ENCODE measurements at regions not wholly inside any gene's neighbourhood (a gene's known extent, or its start where the extent isn't known, plus 50 kb on each side); places are given as distances from the start of the nearest gene placed in this dataset.

DNA sequence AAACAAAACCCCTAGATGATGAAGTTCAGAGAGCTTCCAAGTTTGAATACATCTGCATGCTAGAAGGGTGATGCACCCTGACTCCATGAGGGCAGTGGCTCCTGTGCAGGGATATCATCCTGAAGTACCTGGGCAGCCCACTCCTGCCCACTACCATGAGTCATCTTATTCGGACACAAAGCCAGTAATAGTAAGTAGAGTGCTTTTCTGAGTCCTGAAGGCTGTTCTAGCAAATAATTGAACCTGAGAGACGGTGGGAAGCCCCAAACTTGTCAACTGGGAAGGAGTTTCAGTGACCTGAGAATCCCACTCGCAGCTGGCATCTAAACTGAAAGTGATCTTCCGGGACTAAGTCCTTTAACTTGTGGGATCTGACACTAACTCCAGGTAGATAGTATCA is 152.9 kb upstream of the COL21A1 start:
- TF ChIP-seq, protein P1, sequence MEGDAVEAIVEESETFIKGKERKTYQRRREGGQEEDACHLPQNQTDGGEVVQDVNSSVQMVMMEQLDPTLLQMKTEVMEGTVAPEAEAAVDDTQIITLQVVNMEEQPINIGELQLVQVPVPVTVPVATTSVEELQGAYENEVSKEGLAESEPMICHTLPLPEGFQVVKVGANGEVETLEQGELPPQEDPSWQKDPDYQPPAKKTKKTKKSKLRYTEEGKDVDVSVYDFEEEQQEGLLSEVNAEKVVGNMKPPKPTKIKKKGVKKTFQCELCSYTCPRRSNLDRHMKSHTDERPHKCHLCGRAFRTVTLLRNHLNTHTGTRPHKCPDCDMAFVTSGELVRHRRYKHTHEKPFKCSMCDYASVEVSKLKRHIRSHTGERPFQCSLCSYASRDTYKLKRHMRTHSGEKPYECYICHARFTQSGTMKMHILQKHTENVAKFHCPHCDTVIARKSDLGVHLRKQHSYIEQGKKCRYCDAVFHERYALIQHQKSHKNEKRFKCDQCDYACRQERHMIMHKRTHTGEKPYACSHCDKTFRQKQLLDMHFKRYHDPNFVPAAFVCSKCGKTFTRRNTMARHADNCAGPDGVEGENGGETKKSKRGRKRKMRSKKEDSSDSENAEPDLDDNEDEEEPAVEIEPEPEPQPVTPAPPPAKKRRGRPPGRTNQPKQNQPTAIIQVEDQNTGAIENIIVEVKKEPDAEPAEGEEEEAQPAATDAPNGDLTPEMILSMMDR (IDR thresholded peaks at IDR 0.05): no peak
- TF ChIP-seq POLR2A (IDR thresholded peaks at IDR 0.05): no peak

DNA sequence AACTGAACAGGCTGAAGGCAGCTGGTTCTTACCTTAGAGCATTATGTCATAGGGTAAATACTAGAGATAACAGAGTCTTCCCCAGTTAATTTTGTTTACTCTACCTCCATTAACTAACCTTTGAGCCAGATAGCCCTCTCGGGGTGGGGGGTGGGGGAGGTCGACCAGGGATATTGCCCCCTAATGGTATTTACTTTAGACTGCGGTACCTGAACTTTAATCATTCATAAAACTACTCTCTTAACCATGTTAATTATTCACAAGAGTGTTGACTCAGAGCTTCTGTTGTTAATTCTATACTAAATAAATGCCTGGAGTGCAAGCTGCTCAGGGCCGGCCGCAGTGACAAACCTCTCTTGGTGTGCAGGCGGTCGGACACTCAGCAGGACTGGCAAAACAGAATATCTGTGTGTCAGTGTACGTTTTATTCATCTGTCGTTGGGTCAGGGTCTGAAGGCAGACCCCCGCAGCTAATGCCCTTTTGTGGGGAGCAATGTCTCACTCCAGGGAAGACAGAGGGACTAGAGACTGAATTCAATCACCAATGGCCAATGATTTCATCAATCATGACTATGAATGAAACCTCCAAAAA is 152.4 kb upstream of the COL21A1 start:
- H3K9me3 ChIP-seq: no peaks in the 10 kb centered on the region
- intact Hi-C loops (cut with DNase I): no loop called here
- WGBS, 2 donors: 75 to 81% methylated on average over 7 to 10 of the region's 10 CpGs
- H3K27me3 ChIP-seq: no peaks in the 10 kb centered on the region
- H3K27ac ChIP-seq: no peak overlapping the region
- no peak for TF ChIP-seq POLR2A (IDR thresholded peaks at IDR 0.05)
- TF ChIP-seq, protein P1 (IDR thresholded peaks at IDR 0.05): no peak
- no peaks in the 10 kb centered on the region for H3K4me1 ChIP-seq
- no peak overlapping the region for H3K4me3 ChIP-seq
- no peaks in the 10 kb centered on the region for H3K36me3 ChIP-seq
- DNase-seq: no peak

More for the DNA sequence above, 152.9 kb upstream of the COL21A1 start:
- no peak overlapping the region for H3K4me3 ChIP-seq
- no peak for DNase-seq
- H3K27me3 ChIP-seq: no peaks in the 10 kb centered on the region
- no peak overlapping the region for H3K27ac ChIP-seq
- WGBS, 2 donors: 63 to 68% methylated on average over 4 of the region's 4 CpGs
- H3K9me3 ChIP-seq: no peaks in the 10 kb centered on the region
- intact Hi-C loops (cut with DNase I): no loop called here
- H3K36me3 ChIP-seq: no peaks in the 10 kb centered on the region
- H3K4me1 ChIP-seq: no peaks in the 10 kb centered on the region

DNA sequence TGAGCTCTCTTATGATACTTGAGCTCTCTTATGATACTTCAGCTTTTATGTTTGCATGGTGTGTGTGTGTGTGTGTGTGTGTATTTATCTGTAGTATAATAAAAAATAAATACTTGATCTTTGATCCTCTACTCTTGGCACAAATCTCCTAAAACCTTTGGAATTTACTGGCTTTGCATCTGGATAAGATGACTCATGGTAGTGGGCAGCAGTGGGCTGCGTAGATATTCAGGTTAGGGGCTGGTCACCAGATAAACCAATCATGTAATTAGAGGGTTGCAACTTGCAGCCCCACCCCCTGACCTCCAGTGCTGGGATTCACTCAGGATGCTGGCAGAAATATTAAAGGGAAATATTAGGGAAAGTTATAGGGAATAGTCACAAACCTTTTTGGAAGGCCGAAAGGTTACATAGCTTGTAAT is 151.9 kb upstream of the COL21A1 start:
- no peak for DNase-seq
- Histone ChIP-seq H3K4me3 (no peak overlapping the region), H3K9me3 (no peaks in the 10 kb centered on the region), H3K36me3 (no peaks in the 10 kb centered on the region), H3K4me1 (no peaks in the 10 kb centered on the region), H3K27ac (no peak overlapping the region), H3K27me3 (no peaks in the 10 kb centered on the region)
- 69 to 70% methylated on average over 2 of the region's 2 CpGs for WGBS, 2 donors
- no peak for TF ChIP-seq POLR2A (IDR thresholded peaks at IDR 0.05)
- TF ChIP-seq, protein P1 (IDR thresholded peaks at IDR 0.05): no peak
- intact Hi-C loops (cut with DNase I): no loop called here

DNA sequence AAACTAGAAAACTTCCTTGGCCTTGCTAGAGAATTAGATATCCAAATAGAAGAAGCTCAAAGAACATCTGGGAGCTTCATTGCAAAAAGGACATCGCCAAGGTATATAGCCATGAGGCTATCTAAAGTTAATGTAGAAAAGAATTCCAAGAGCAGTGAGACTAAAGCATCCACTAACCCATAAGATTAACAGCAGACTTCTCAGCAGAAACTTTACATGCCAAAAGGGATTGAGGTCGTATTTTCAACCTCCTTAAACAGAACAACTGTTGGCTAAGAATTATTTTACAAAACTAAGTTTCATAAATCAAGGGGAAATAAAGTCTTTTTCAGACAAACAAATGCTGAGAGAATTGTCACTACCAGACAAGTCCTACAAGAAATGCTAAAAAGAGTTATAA is 149.1 kb upstream of the COL21A1 start:
- DNase-seq: no peak
- Histone ChIP-seq H3K27me3 (no peaks in the 10 kb centered on the region), H3K27ac (no peak overlapping the region), H3K4me1 (no peaks in the 10 kb centered on the region), H3K9me3 (no peaks in the 10 kb centered on the region), H3K36me3 (no peaks in the 10 kb centered on the region), H3K4me3 (no peak overlapping the region)
- intact Hi-C loops (cut with DNase I): no loop called here
- 73 to 83% methylated on average over 2 of the region's 2 CpGs for WGBS, 2 donors
- TF ChIP-seq, protein P1 (IDR thresholded peaks at IDR 0.05): no peak
- no peak for TF ChIP-seq POLR2A (IDR thresholded peaks at IDR 0.05)

DNA sequence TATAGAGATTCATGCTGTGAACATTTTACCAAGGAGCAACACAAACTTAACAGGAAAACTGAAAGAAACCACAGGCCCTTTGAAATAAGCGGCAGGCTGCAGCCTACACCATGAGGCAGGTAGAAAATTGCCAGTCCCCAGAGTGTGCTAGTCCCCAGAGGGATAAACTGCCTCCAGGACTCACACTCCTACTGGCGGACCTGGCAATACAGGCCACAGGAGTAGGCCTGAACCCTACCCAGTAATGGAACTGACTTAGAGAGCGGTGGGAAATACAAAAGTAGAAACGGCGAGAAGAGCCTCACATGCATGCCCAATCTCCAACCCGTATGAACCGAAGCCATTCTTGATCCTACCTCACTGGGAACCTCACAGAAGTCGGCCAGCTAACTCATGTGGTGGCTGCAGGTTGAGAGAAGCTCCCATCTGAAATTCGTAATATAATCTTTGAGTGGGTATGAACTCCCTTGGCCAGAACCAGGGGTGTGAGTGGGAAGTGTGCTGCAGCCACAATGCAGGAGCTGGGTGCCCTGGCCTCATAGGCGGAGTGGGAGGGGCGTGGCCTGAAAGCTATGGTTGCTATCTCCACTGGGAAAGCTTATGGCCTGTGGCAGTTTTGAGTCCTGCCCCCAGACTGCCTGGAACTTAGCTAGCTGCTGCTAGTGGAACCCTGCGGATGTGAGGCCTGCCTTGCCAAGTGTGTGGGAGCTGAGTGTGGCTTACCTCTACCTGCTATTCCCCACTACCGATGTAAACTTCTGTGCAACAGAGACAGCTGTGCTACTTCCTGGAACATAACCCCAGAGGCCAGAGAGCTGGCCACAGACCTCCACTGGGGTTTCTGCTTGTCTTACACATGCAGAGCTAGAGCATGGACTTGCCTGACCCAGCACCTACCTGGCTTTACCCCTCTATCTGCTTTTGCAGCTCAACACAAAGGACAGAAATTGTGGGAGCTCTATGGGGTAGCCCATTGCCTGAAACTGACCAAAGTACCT is 146.5 kb upstream of the COL21A1 start:
- H3K4me3 ChIP-seq: no peak overlapping the region
- intact Hi-C loops (cut with DNase I): no loop called here
- H3K4me1 ChIP-seq: no peaks in the 10 kb centered on the region
- TF ChIP-seq POLR2A (IDR thresholded peaks at IDR 0.05): no peak
- TF ChIP-seq, protein P1 (IDR thresholded peaks at IDR 0.05): no peak
- H3K27ac ChIP-seq: no peak overlapping the region
- 93 to 94% methylated on average over 9 to 10 of the region's 13 CpGs for WGBS, 2 donors
- no peaks in the 10 kb centered on the region for H3K36me3 ChIP-seq
- DNase-seq: no peak
- no peaks in the 10 kb centered on the region for H3K27me3 ChIP-seq
- no peaks in the 10 kb centered on the region for H3K9me3 ChIP-seq
